H1 (cell line): ENCODE measurements at regions not wholly inside any gene's neighbourhood (a gene's known extent, or its start where the extent isn't known, plus 50 kb on each side); places are given as distances from the start of the nearest gene placed in this dataset.

ENCODE experiments used
- CTCF ChIA-PET: fragments of 300-600 bp; sonication (Branson Sonifier 250); formaldehyde crosslinking; loops from one replicate; lab custom pipeline; 2021; ENCODE audit not compliant: partially characterized antibody; lab: Charles Lee
- POLR2A ChIA-PET: fragments of 300-600 bp; sonication (Branson Sonifier 250); formaldehyde crosslinking; loops from one replicate; lab custom pipeline; 2021; ENCODE audit warnings: inconsistent platforms; ENCODE audit not compliant: partially characterized antibody; lab: Charles Lee
- DNase-seq, 2 experiments: peaks; one replicate each; pipeline versions ENCODE4 v3.0.0 to v3.0.0-alpha.2; 2010 to 2022; ENCODE audit warnings: low spot score in 2 of 2, low read depth in 1 of 2, mixed read lengths in 1 of 2
- FAIRE-seq: peaks from 2 replicates; lab custom pipeline; 2011; peaks lifted over from hg19 to GRCh38; lab: Jason Lieb, UNC
- H2AFZ ChIP-seq: 2 replicates; pipeline ENCODE4 v1.8.1; 2012; ENCODE audit warnings: low read length, inconsistent platforms
- H2AK5ac ChIP-seq: 2 replicates; pipeline ENCODE4 v1.6.1; 2013; ENCODE audit warnings: low read depth, low read length
- H2BK120ac ChIP-seq: replicated peaks from 2 replicates; pipeline ENCODE3; 2013; ENCODE audit warnings: low read depth, low read length, inconsistent platforms
- H2BK12ac ChIP-seq: 2 replicates; pipeline ENCODE4 v1.6.1; 2013; ENCODE audit warnings: low read depth, low read length
- H2BK15ac ChIP-seq: 2 replicates; pipeline ENCODE4 v1.6.1; 2013; ENCODE audit warnings: low read length
- H2BK20ac ChIP-seq: 2 replicates; pipeline ENCODE4 v1.6.1; 2013; ENCODE audit warnings: low read length
- H2BK5ac ChIP-seq: 2 replicates; pipeline ENCODE4 v1.6.1; 2013; ENCODE audit warnings: low read depth, low read length
- H3K14ac ChIP-seq: 2 replicates; pipeline ENCODE4 v1.6.1; 2013; ENCODE audit warnings: inconsistent platforms; ENCODE audit not compliant: insufficient read length
- H3K18ac ChIP-seq: 2 replicates; pipeline ENCODE4 v1.6.1; 2013; ENCODE audit warnings: low read length; ENCODE audit errors: extremely low read depth
- H3K23ac ChIP-seq: 2 replicates; pipeline ENCODE4 v1.6.1; 2013; ENCODE audit warnings: inconsistent platforms; ENCODE audit not compliant: insufficient read length
- H3K23me2 ChIP-seq: 2 replicates; pipeline ENCODE4 v1.6.1; 2013; ENCODE audit warnings: low read depth, low read length
- H3K27ac ChIP-seq: 2 replicates; pipeline ENCODE4 v1.6.1; 2011; ENCODE audit warnings: low read depth, low read length, inconsistent platforms
- H3K27me3 ChIP-seq, 4 experiments: replicated peaks in 1 of 4; 1 replicate in 1 of 4; 2 replicates in 3 of 4; pipeline versions ENCODE4 v1.6.1 to v1.8.1; 2011 to 2013; ENCODE audit warnings: low read length in 3 of 4, mild to moderate bottlenecking in 3 of 4, inconsistent platforms in 2 of 4, mixed read lengths in 2 of 4, moderate library complexity in 1 of 4; ENCODE audit not compliant: control insufficient read depth in 3 of 4, insufficient read depth in 3 of 4; ENCODE audit errors: extremely low read depth in 1 of 4
- H3K36me3 ChIP-seq, 4 experiments: 2 replicates each; pipeline versions ENCODE4 v1.6.1 to v1.8.1; 2011 to 2013; ENCODE audit warnings: mild to moderate bottlenecking in 4 of 4, low read length in 3 of 4, moderate library complexity in 2 of 4, control low read depth in 1 of 4, inconsistent platforms in 1 of 4; ENCODE audit not compliant: insufficient read depth in 4 of 4, control insufficient read depth in 2 of 4
- H3K4ac ChIP-seq: replicated peaks from 2 replicates; pipeline ENCODE3; 2013; ENCODE audit warnings: low read length, low read depth, mixed read lengths, inconsistent platforms; ENCODE audit not compliant: insufficient read length
- H3K4me1 ChIP-seq, 4 experiments: replicated peaks in 1 of 4; 1 replicate in 1 of 4; 2 replicates in 3 of 4; pipeline versions ENCODE4 v1.6.1 to v1.8.1; 2011 to 2013; ENCODE audit warnings: low read length in 3 of 4, inconsistent platforms in 2 of 4, mixed read lengths in 1 of 4; ENCODE audit not compliant: insufficient read depth in 4 of 4, control insufficient read depth in 3 of 4
- H3K4me2 ChIP-seq, 2 experiments: 2 replicates each; pipeline versions ENCODE4 v1.6.1 to v1.8.1; 2011 to 2013; ENCODE audit warnings: low read depth in 2 of 2, low read length in 2 of 2, control low read depth in 1 of 2, inconsistent platforms in 1 of 2, mild to moderate bottlenecking in 1 of 2; ENCODE audit not compliant: insufficient read depth in 1 of 2
- H3K4me3 ChIP-seq, 4 experiments: fragments of 200-600, 300-600 bp in 1 of 4; sonication (generic), shearing (Covaris generic), sonication (Bioruptor Twin) in 1 of 4; 2 replicates each; pipeline versions ENCODE4 v1.5.1 to v1.8.1; 2011 to 2016; ENCODE audit warnings: low read length in 4 of 4, low read depth in 3 of 4, control low read depth in 2 of 4, inconsistent platforms in 2 of 4, mild to moderate bottlenecking in 2 of 4, mixed read lengths in 1 of 4, moderate library complexity in 1 of 4; ENCODE audit not compliant: insufficient read depth in 2 of 4; ENCODE audit errors: extremely low read depth in 1 of 4
- H3K56ac ChIP-seq: replicated peaks from 2 replicates; pipeline ENCODE3; 2013; ENCODE audit warnings: low read depth, mild to moderate bottlenecking, mixed read lengths, low read length, inconsistent platforms; ENCODE audit not compliant: insufficient read length
- H3K79me1 ChIP-seq: 2 replicates; pipeline ENCODE4 v1.6.1; 2013; ENCODE audit warnings: low read depth, low read length, control low read depth
- H3K79me2 ChIP-seq, 2 experiments: 2 replicates each; pipeline versions ENCODE4 v1.6.1 to v1.8.1; 2012 to 2013; ENCODE audit warnings: low read length in 2 of 2, mild to moderate bottlenecking in 2 of 2, inconsistent platforms in 1 of 2; ENCODE audit not compliant: insufficient read depth in 2 of 2, control insufficient read depth in 1 of 2
- H3K9ac ChIP-seq, 4 experiments: replicated peaks in 1 of 4; 1 replicate in 1 of 4; 2 replicates in 3 of 4; pipeline versions ENCODE4 v1.6.1 to v1.8.1; 2011 to 2013; ENCODE audit warnings: low read depth in 3 of 4, low read length in 3 of 4, control low read depth in 2 of 4, mild to moderate bottlenecking in 2 of 4, moderate library complexity in 2 of 4, inconsistent platforms in 1 of 4; ENCODE audit errors: extremely low read depth in 1 of 4
- H3K9me3 ChIP-seq, 2 experiments: 2 replicates each; pipeline versions ENCODE4 v1.6.1 to v1.8.1; 2012 to 2013; ENCODE audit warnings: mild to moderate bottlenecking in 2 of 2, moderate library complexity in 2 of 2, control low read depth in 1 of 2, inconsistent platforms in 1 of 2, low read depth in 1 of 2, low read length in 1 of 2, mixed read lengths in 1 of 2; ENCODE audit not compliant: insufficient read depth in 2 of 2
- H4K20me1 ChIP-seq, 2 experiments: replicated peaks in 1 of 2; 2 replicates each; pipeline versions ENCODE3 to v1.8.1; 2011 to 2013; ENCODE audit warnings: inconsistent platforms in 2 of 2, low read length in 2 of 2, mild to moderate bottlenecking in 1 of 2; ENCODE audit not compliant: insufficient read depth in 2 of 2, control insufficient read depth in 1 of 2
- H4K5ac ChIP-seq: 2 replicates; pipeline ENCODE4 v1.6.1; 2013; ENCODE audit warnings: low read length, low read depth, mixed read lengths, inconsistent platforms; ENCODE audit not compliant: insufficient read length
- H4K8ac ChIP-seq: 2 replicates; pipeline ENCODE4 v1.8.0; 2013; ENCODE audit warnings: mild to moderate bottlenecking, moderate library complexity, low read length, inconsistent platforms; ENCODE audit not compliant: insufficient read depth; ENCODE audit errors: extremely low read depth
- H4K91ac ChIP-seq: replicated peaks from 2 replicates; pipeline ENCODE3; 2013; ENCODE audit warnings: low read length, mixed read lengths, inconsistent platforms; ENCODE audit not compliant: insufficient read length
- ATF2 ChIP-seq: IDR thresholded peaks from 2 replicates; pipeline ENCODE4 v1.6.1; 2012; ENCODE audit warnings: low read length, inconsistent platforms
- EGR1 ChIP-seq: IDR thresholded peaks from 2 replicates; pipeline ENCODE4 v1.6.1; 2011; ENCODE audit warnings: low read depth, low read length, borderline replicate concordance
- FOSL1 ChIP-seq: IDR thresholded peaks from 2 replicates; pipeline ENCODE4 v1.6.1; 2011; ENCODE audit warnings: mild to moderate bottlenecking, low read depth, low read length, moderate library complexity; ENCODE audit not compliant: insufficient read depth
- GABPA ChIP-seq: IDR thresholded peaks from 2 replicates; pipeline ENCODE4 v1.6.1; 2011; ENCODE audit warnings: mild to moderate bottlenecking, low read length, moderate library complexity, borderline replicate concordance; ENCODE audit not compliant: insufficient read depth
- HDAC2 ChIP-seq, 2 experiments: fragments of 300-600 bp in 1 of 2; sonication (generic) in 1 of 2; IDR thresholded peaks; 2 replicates each; pipeline ENCODE4 v1.6.1; 2011 to 2012; ENCODE audit warnings: low read depth in 2 of 2, low read length in 2 of 2, mild to moderate bottlenecking in 2 of 2, moderate library complexity in 2 of 2, borderline replicate concordance in 1 of 2, inconsistent platforms in 1 of 2
- HDAC6 ChIP-seq: IDR thresholded peaks from one replicate; pipeline ENCODE4 v1.7.1; 2012; ENCODE audit warnings: low read depth, mild to moderate bottlenecking, inconsistent platforms, low read length, moderate library complexity
- NANOG ChIP-seq: IDR thresholded peaks from 2 replicates; pipeline ENCODE4 v1.6.1; 2011; ENCODE audit warnings: low read length, low read depth, mild to moderate bottlenecking, inconsistent platforms; ENCODE audit not compliant: insufficient read depth, poor library complexity, severe bottlenecking
- NRF1 ChIP-seq: IDR thresholded peaks from 2 replicates; pipeline ENCODE4 v1.6.1; 2011; ENCODE audit warnings: mild to moderate bottlenecking, low read depth, low read length, improper control_type of control experiment
- RFX5 ChIP-seq: IDR thresholded peaks from 2 replicates; pipeline ENCODE4 v1.6.1; 2011; ENCODE audit warnings: low read depth, low read length, improper control_type of control experiment, borderline replicate concordance
- SAP30 ChIP-seq: fragments of 300-600 bp; sonication (generic); IDR thresholded peaks from 2 replicates; pipeline ENCODE4 v1.7.1; 2012; ENCODE audit warnings: low read length, moderate library complexity, mild to moderate bottlenecking, inconsistent platforms; ENCODE audit not compliant: insufficient read depth, insufficient replicate concordance
- SIN3A ChIP-seq, 2 experiments: IDR thresholded peaks in 1 of 2; conservative IDR thresholded peaks in 1 of 2; 2 replicates each; pipeline ENCODE4 v1.6.1; 2011 to 2012; ENCODE audit warnings: low read length in 2 of 2, improper control_type of control experiment in 1 of 2, low read depth in 1 of 2, mild to moderate bottlenecking in 1 of 2
- SIX5 ChIP-seq: IDR thresholded peaks from 2 replicates; pipeline ENCODE4 v1.6.1; 2011; ENCODE audit warnings: mild to moderate bottlenecking, low read depth, low read length
- WGBS, 2 experiments: shearing (Covaris generic) in 1 of 2; methylation state at CpG; one replicate each; pipeline versions ENCODE4 v1.1.6 to v1.1.7; 2013 to 2015; ENCODE audit warnings: low lambda C conversion rate in 2 of 2, mixed read lengths in 2 of 2, inconsistent platforms in 1 of 2, low coverage in 1 of 2, missing lambda C conversion rate in 1 of 2; ENCODE audit not compliant: insufficient replicate concordance in 2 of 2, insufficient coverage in 1 of 2, insufficient read length in 1 of 2; ENCODE audit errors: extremely low coverage in 1 of 2, missing lambda C conversion rate in 1 of 2; 5-methylcytosine and 5-hydroxymethylcytosine counted together

- Histone ChIP-seq H3K9ac (no peak overlapping the region), H3K36me3 (no peaks in the 10 kb centered on the region), H3K27me3 (no peaks in the 10 kb centered on the region), H3K79me1 (no peaks in the 10 kb centered on the region), H3K4ac (no peak overlapping the region), H2BK15ac (no peak overlapping the region), H2BK120ac (no peak overlapping the region), H4K91ac (no peak overlapping the region), H3K4me3 (no peak overlapping the region), H2AFZ (no peak overlapping the region), H2AK5ac (no peak overlapping the region), H3K79me2 (no peaks in the 10 kb centered on the region), H2BK20ac (no peak overlapping the region), H3K18ac (no peak overlapping the region), H2BK5ac (no peak overlapping the region), H4K8ac (no peak overlapping the region), H4K20me1 (no peaks in the 10 kb centered on the region), H3K23me2 (no peaks in the 10 kb centered on the region), H3K56ac (no peak overlapping the region), H3K9me3 (no peaks in the 10 kb centered on the region), H3K4me1 (no peaks in the 10 kb centered on the region), H3K14ac (no peak overlapping the region), H3K4me2 (no peak overlapping the region), H4K5ac (no peak overlapping the region), H3K27ac (no peak overlapping the region), H3K23ac (no peak overlapping the region), H2BK12ac (no peak overlapping the region)
- WGBS, 2 experiments, result 91% methylated on average over 1 of the region's 1 CpG; no CpG with 5 or more reads in 1 of the 2 experiments
- DNase-seq (no peak), FAIRE-seq (no peak)
- ChIA-PET CTCF (interaction anchor here (1.1 kb wide), 1 partner anchor 10 kb away, joined by 4 read pairs; no protein-coding TSS in a partner anchor), POLR2A (no interaction called here)
- no peak for TF ChIP-seq ATF2
- TF ChIP-seq HDAC2 (IDR thresholded peaks at IDR 0.05; ENCODE audit: borderline replicate concordance in 1 of 2, low read depth in 2 of 2, low read length in 2 of 2), result no peak
- no peak for TF ChIP-seq GABPA
- no peak for TF ChIP-seq EGR1
- TF ChIP-seq NRF1, result no peak
- TF ChIP-seq FOSL1, result no peak
- TF ChIP-seq SAP30, result no peak
- no peak for TF ChIP-seq HDAC6
- no peak for TF ChIP-seq SIX5
- TF ChIP-seq RFX5, result no peak
- TF ChIP-seq NANOG, result no peak
- TF ChIP-seq SIN3A (conservative IDR thresholded peaks at IDR 0.05 in 1 of 2, IDR thresholded peaks at IDR 0.05 in 1 of 2; ENCODE audit: low read depth in 1 of 2, low read length in 2 of 2), result no peak
Measured at GRCh38 chr7:106504645-106505044, 156.3 kb downstream of the CCDC71L start.
